Suprapubic skin (tissue), 4 donors: ENCODE measurements at regions not wholly inside any gene's neighbourhood (a gene's known extent, or its start where the extent isn't known, plus 50 kb on each side); places are given as distances from the start of the nearest gene placed in this dataset.

Experiments
- DNase-seq, 2 donors: peaks; one replicate each; pipeline ENCODE4 v3.0.0-alpha.2; 2019; ENCODE audit warnings: low spot score in 2 of 2
- H3K27ac ChIP-seq: fragments of 200-600 bp; sonication (generic); one replicate; pipeline ENCODE4 v1.5.1; 2019
- H3K27me3 ChIP-seq: fragments of 200-600 bp; sonication (generic); one replicate; pipeline ENCODE4 v1.5.1; 2019
- H3K36me3 ChIP-seq: fragments of 200-600 bp; sonication (generic); one replicate; pipeline ENCODE4 v1.5.1; 2019
- H3K4me1 ChIP-seq: fragments of 200-600 bp; sonication (generic); one replicate; pipeline ENCODE4 v1.5.1; 2019
- H3K4me3 ChIP-seq: fragments of 200-600 bp; sonication (generic); one replicate; pipeline ENCODE4 v1.5.1; 2019; ENCODE audit warnings: mild to moderate bottlenecking
- H3K9me3 ChIP-seq: fragments of 200-600 bp; sonication (generic); one replicate; pipeline ENCODE4 v1.5.1; 2019
- CTCF ChIP-seq, 2 donors: fragments of 200-600 bp in 1 of 2; fragments of 450-650 bp in 1 of 2; sonication (generic) in 1 of 2; IDR thresholded peaks; one replicate each; pipeline ENCODE4 v1.5.1; 2016 to 2019; ENCODE audit warnings: antibody characterized with exemption in 2 of 2, mild to moderate bottlenecking in 1 of 2, moderate library complexity in 1 of 2
- EP300 ChIP-seq: sonication (generic); formaldehyde crosslinking; IDR thresholded peaks from one replicate; pipeline ENCODE4 v1.6.1; 2017; ENCODE audit warnings: antibody characterized with exemption
- POLR2A ChIP-seq, 2 donors: fragments of 450-650 bp; IDR thresholded peaks; one replicate each; pipeline ENCODE4 v1.6.1; 2017; ENCODE audit warnings: antibody characterized with exemption in 2 of 2, mild to moderate bottlenecking in 2 of 2, moderate library complexity in 2 of 2
- POLR2AphosphoS5 ChIP-seq, 3 donors: sonication (generic); formaldehyde crosslinking; IDR thresholded peaks; one replicate each; pipeline ENCODE4 v1.6.1; 2017; ENCODE audit warnings: antibody characterized with exemption in 3 of 3
- WGBS: methylation state at CpG from one replicate; pipeline ENCODE4 v1.1.5; 2018; 5-methylcytosine and 5-hydroxymethylcytosine counted together

- no peaks in the 10 kb centered on the region for H3K4me1 ChIP-seq
- H3K4me3 ChIP-seq: no peak overlapping the region
- no peaks in the 10 kb centered on the region for H3K27me3 ChIP-seq
- H3K27ac ChIP-seq: no peak overlapping the region
- 93% methylated on average over 12 of the region's 12 CpGs for WGBS
- no peak for TF ChIP-seq EP300
- TF ChIP-seq CTCF (IDR thresholded peaks at IDR 0.05): no peak
- TF ChIP-seq POLR2A (IDR thresholded peaks at IDR 0.05): no peak
- no peak for TF ChIP-seq POLR2AphosphoS5 (IDR thresholded peaks at IDR 0.05)
- no peaks in the 10 kb centered on the region for H3K9me3 ChIP-seq
- no peak for DNase-seq
- no peaks in the 10 kb centered on the region for H3K36me3 ChIP-seq
These were observed 90.3 kb downstream of the BLID start for GRCh38 chr11:122025757-122026156.

GRCh38 chr11:122024278-122024677 lies 91.7 kb downstream of the BLID start:
- H3K27me3 ChIP-seq: no peaks in the 10 kb centered on the region
- WGBS: 44% methylated on average over 3 of the region's 3 CpGs
- H3K9me3 ChIP-seq: no peaks in the 10 kb centered on the region
- no peak overlapping the region for H3K27ac ChIP-seq
- no peak overlapping the region for H3K4me3 ChIP-seq
- H3K36me3 ChIP-seq: no peaks in the 10 kb centered on the region
- no peak for DNase-seq
- H3K4me1 ChIP-seq: no peaks in the 10 kb centered on the region
- TF ChIP-seq POLR2AphosphoS5 (IDR thresholded peaks at IDR 0.05) (no peak), EP300 (no peak), POLR2A (IDR thresholded peaks at IDR 0.05) (no peak), CTCF (IDR thresholded peaks at IDR 0.05) (no peak)

GRCh38 chr11:122023614-122024250 lies 92.3 kb downstream of the BLID start:
- Histone ChIP-seq H3K4me1 (no peaks in the 10 kb centered on the region), H3K4me3 (no peak overlapping the region), H3K36me3 (no peaks in the 10 kb centered on the region), H3K27me3 (no peaks in the 10 kb centered on the region), H3K27ac (no peak overlapping the region), H3K9me3 (no peaks in the 10 kb centered on the region)
- no peak for DNase-seq
- 70% methylated on average over 8 of the region's 8 CpGs for WGBS
- TF ChIP-seq CTCF (IDR thresholded peaks at IDR 0.05) (peak in 1 of 2 donors; percentile 25), EP300 (no peak)

- 87% methylated on average over 6 of the region's 6 CpGs for whole genome bisulfite sequencing
- TF ChIP-seq EP300: no peak
- TF ChIP-seq POLR2A (IDR thresholded peaks at IDR 0.05): no peak
- no peak for TF ChIP-seq CTCF (IDR thresholded peaks at IDR 0.05)
- no peak for TF ChIP-seq POLR2AphosphoS5 (IDR thresholded peaks at IDR 0.05)
These were observed 93.4 kb downstream of the BLID start for GRCh38 chr11:122022646-122023045.

GRCh38 chr11:122020902-122021301 lies 95.1 kb downstream of the BLID start:
- Histone ChIP-seq H3K27ac (no peak overlapping the region), H3K4me1 (no peaks in the 10 kb centered on the region), H3K4me3 (no peak overlapping the region), H3K36me3 (no peaks in the 10 kb centered on the region), H3K9me3 (no peaks in the 10 kb centered on the region), H3K27me3 (no peaks in the 10 kb centered on the region)
- WGBS: 46% methylated on average over 2 of the region's 2 CpGs
- DNase-seq: no peak
- TF ChIP-seq EP300: no peak
- TF ChIP-seq CTCF (IDR thresholded peaks at IDR 0.05): peak in 1 of 2 donors; percentile 20

More at GRCh38 chr11:122022646-122023045, 93.4 kb downstream of the BLID start:
- H3K4me3 ChIP-seq: no peak overlapping the region
- H3K36me3 ChIP-seq: no peaks in the 10 kb centered on the region
- no peak overlapping the region for H3K27ac ChIP-seq
- no peak for DNase-seq
- H3K9me3 ChIP-seq: no peaks in the 10 kb centered on the region
- H3K4me1 ChIP-seq: no peaks in the 10 kb centered on the region
- no peaks in the 10 kb centered on the region for H3K27me3 ChIP-seq
